DMS153 (cell line): ENCODE measurements at regions not wholly inside any gene's neighbourhood (a gene's known extent, or its start where the extent isn't known, plus 50 kb on each side); places are given as distances from the start of the nearest gene placed in this dataset.

Experiments
- DNase-seq: peaks from one replicate; lab custom pipeline; 2025; lab: John Stamatoyannopoulos, UW

DNA sequence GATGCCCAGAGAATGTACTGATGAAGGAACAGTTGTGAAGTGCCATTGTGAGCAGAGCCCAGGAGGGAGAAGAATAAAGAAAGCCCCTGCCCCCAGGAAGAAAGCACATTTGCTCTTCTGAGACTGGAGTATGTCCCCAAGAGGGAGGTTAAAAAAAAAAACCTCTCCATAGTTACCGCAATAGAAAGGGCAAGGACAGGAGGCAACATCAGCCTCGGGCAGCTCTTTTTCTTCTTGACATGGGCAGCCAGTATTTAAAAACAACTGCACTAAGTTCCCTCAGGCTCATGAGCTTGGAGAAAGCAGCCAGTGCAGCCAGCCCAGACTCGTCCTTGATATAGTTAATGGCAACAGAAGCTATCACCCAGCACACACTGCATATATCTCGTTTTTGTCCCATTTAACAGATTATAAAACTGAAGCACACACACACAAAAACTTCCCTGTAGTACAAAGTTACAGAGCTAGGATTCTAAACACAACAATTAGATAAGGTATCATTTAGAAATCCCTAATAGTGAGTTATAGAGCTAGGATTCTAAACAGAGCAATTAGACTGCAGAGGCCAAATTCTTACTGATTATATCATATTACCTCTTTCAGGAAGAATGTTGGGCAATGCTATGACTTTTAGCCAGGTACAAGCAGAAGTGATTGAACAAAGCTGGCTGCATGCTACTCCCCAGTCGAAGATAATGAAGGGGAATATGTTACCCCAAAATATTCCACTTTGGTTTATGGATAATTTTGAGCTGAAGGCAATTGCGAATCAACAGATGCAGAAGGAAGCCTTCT is 823.5 kb downstream of the GRID1 start:
- no peak for DNase-seq

DNA sequence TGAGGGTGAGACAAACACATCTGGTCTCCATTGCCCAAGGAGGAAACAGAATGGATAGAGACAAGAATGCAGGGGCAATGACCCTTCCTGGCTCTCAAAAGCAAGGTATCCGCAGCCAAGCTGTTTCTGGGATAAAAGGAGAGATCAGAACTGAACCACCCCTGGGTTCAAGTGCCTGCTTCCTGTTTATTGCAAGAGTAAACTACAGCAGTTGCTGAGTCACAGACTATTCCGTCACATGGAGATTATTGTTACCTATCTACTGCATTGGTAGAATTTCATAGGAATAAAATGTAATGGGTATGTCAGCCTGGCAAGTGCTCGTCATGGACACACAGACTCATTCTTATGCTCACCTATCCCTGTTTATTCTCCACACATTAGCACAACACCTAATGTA is 821.6 kb downstream of the GRID1 start:
- peak; percentile 30 for DNase-seq

- DNase-seq: peak; percentile 25
Observed at GRCh38 chr10:85545874-85546273, 820.7 kb downstream of the GRID1 start.

DNA sequence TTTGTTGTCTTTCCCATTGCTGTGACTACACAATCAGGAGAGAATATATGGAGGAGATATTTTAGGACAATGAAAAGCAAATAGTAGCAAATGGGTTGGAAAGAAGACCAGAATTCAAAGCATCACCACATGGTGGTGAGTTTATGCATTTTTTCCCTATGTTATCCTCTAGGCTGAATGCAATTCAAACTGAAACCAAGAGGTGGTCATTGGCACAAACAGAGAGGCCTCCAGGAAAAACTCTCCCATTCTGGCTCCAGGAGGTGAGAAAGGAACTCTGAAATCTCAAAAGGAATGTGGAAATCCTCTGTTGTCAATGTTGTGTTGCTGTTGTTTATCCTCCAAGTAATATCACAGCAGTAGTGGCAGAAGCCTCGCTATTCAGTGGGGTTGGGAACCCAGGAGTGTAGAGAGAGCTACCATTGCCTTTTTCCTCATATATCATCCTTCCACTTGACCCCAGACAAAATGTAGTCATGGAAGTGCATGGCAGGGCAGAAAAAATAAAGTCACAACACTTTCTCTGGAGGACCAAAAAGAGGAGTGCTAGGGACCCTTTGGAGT is 819.1 kb downstream of the GRID1 start:
- DNase-seq: no peak

- DNase-seq: peak; percentile 71
Observed at GRCh38 chr10:85548034-85548433, 818.6 kb downstream of the GRID1 start.
